H1 (cell line): ENCODE measurements at regions not wholly inside any gene's neighbourhood (a gene's known extent, or its start where the extent isn't known, plus 50 kb on each side); places are given as distances from the start of the nearest gene placed in this dataset.

ENCODE experiments used
- CTBP2 ChIP-seq: IDR thresholded peaks from 2 replicates; pipeline ENCODE4 v1.7.0; 2011; ENCODE audit warnings: borderline replicate concordance, mild to moderate bottlenecking, moderate library complexity, mixed read lengths, low read length; ENCODE audit not compliant: insufficient read depth, insufficient read length
- KDM4A ChIP-seq: IDR thresholded peaks from one replicate; pipeline ENCODE4 v1.7.1; 2012; ENCODE audit warnings: low read depth, mild to moderate bottlenecking, moderate library complexity, low read length, inconsistent platforms; ENCODE audit not compliant: severe bottlenecking

DNA sequence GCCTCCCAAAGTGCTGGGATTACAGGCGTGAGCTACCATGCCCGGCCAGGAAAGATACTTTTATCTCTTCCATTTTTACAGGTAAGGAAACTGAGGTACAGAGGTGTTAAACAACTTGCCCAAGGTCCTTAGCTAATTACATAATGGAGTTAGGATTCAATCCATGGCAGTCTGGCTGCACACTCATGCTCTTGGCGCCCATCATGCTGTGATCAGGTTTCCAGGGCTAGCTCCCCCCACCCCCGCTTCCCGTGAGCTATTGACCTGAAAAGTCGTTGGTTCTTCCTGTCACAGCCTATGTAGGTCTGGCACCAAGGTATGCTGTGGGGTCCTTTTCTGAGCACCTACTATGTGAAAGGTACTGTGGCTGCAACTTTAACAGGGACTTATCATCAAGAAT, 55.9 kb upstream of the LARS2 start (continued):
- TF ChIP-seq KDM4A = no peak
- TF ChIP-seq CTBP2 = no peak
